ENCODE measurements at regions not wholly inside any gene's neighbourhood (a gene's known extent, or its start where the extent isn't known, plus 50 kb on each side); places are given as distances from the start of the nearest gene placed in this dataset.

- TF ChIP-seq POLR2A (IDR thresholded peaks at IDR 0.05), result no peak
- intact Hi-C loops (cut with DNase I; ENCODE audit: low total_unique reads), result no loop called here
- 91 to 93% methylated on average over 3 of the region's 3 CpGs for WGBS, 2 donors
- H3K4me3 ChIP-seq (ENCODE audit: low read depth, poor library complexity, severe bottlenecking), result no peak overlapping the region
- DNase-seq (ENCODE audit: low spot score in 2 of 2), result no peak
Measured at GRCh38 chr12:93168751-93169150, 209.0 kb upstream of the NUDT4 start.

DNA sequence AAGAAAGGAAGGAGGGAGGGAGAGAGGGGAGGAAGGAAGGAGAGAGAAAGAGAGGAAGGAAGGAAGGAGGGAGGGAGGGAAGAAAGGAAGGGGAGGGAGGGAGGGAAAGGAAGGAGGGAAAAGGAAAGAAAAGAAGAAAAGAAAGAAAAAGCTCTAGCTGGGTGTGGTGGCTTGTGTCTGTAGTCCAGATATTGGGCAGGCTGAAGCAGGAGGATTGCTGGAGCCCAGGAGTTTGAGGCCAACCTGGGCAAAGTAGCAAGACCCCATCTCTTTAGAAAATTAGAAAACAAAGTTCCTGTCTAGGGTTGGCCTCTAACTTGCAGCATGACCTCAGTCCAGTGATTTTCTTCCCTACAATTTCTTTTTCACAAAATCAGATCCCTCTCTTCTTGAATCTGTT lies 208.2 kb upstream of the NUDT4 start:
- intact Hi-C loops (cut with DNase I; ENCODE audit: low total_unique reads), result no loop called here
- no peak overlapping the region for H3K4me3 ChIP-seq (ENCODE audit: low read depth, poor library complexity, severe bottlenecking)
- TF ChIP-seq POLR2A (IDR thresholded peaks at IDR 0.05), result no peak
- TF ChIP-seq, protein P1, sequence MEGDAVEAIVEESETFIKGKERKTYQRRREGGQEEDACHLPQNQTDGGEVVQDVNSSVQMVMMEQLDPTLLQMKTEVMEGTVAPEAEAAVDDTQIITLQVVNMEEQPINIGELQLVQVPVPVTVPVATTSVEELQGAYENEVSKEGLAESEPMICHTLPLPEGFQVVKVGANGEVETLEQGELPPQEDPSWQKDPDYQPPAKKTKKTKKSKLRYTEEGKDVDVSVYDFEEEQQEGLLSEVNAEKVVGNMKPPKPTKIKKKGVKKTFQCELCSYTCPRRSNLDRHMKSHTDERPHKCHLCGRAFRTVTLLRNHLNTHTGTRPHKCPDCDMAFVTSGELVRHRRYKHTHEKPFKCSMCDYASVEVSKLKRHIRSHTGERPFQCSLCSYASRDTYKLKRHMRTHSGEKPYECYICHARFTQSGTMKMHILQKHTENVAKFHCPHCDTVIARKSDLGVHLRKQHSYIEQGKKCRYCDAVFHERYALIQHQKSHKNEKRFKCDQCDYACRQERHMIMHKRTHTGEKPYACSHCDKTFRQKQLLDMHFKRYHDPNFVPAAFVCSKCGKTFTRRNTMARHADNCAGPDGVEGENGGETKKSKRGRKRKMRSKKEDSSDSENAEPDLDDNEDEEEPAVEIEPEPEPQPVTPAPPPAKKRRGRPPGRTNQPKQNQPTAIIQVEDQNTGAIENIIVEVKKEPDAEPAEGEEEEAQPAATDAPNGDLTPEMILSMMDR (IDR thresholded peaks at IDR 0.05), result no peak
- no peak for DNase-seq (ENCODE audit: low spot score in 2 of 2)

DNA sequence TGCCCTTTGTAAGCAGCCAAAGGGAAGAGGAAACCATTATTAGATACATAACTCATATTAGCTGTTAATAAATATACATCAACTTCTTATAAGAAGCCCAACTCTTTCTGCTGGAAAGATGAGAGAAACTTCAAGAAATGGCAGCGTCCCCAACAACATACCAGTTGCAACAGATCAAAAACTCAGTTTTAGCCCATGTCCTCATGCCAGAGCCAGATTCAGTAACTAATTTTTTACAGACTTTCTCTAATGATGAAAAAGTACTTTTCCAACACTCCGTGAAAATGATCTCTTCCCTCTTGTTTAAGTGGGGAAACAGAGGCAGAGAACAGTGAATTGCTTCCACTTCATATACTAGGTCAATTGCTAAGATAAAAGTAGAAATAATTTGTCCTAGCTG lies 206.8 kb upstream of the NUDT4 start:
- H3K4me3 ChIP-seq (ENCODE audit: low read depth, poor library complexity, severe bottlenecking), result no peak overlapping the region
- WGBS, 2 donors, result 62 to 81% methylated on average over 2 of the region's 2 CpGs
- TF ChIP-seq POLR2A (IDR thresholded peaks at IDR 0.05), result no peak
- TF ChIP-seq, protein P1 (IDR thresholded peaks at IDR 0.05), result no peak
- DNase-seq (ENCODE audit: low spot score in 2 of 2), result no peak
- intact Hi-C loops (cut with DNase I; ENCODE audit: low total_unique reads), result no loop called here

DNA sequence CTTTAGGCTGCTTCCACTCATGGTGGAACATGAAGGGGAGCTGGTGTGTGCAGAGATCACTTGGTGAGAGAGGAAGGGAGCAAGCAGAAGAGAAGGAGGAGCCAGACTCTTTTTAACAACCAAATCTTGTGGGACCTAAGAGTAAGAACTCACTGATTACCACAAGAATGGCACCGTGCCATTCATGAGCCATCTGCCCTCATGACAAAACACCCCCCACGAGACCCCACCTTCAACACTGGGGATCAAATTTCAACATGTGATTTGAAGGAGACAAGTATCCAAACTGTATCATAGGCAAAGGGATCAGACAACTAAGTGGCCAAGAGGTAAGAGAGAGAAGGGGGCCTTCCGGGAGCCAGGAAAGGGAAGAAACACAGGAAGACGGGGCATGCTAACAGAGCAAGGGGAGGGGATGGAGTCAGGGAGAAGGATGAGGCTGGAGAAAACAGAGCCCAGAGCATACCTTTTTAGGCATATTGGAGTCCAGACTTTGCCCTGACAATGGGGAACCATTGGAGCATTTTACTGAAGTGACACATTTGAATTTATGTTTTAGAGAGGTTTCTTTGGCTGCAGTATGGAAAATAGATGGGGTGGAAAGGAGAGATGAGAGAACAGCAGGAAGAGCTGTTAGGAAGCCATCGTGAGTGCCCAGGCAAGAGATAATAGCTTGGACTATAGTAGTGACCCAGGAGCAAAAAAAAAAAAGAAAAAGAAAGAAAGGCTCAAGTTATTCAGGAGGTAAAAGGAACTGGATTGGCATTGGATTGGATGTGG lies 204.4 kb upstream of the NUDT4 start:
- intact Hi-C loops (cut with DNase I; ENCODE audit: low total_unique reads), result no loop called here
- WGBS, 2 donors, result 64 to 75% methylated on average over 5 of the region's 5 CpGs
- DNase-seq (ENCODE audit: low spot score in 2 of 2), result no peak
- H3K4me3 ChIP-seq (ENCODE audit: low read depth, poor library complexity, severe bottlenecking), result no peak overlapping the region
- TF ChIP-seq POLR2A (IDR thresholded peaks at IDR 0.05), result no peak
- TF ChIP-seq, protein P1 (IDR thresholded peaks at IDR 0.05), result no peak

GRCh38 chr12:93174048-93174447 lies 203.7 kb upstream of the NUDT4 start:
- TF ChIP-seq, protein P1 (IDR thresholded peaks at IDR 0.05), result no peak
- TF ChIP-seq POLR2A (IDR thresholded peaks at IDR 0.05), result no peak
- WGBS, 2 donors, result 29 to 32% methylated on average over 3 of the region's 3 CpGs
- intact Hi-C loops (cut with DNase I; ENCODE audit: low total_unique reads), result no loop called here
- DNase-seq (ENCODE audit: low spot score in 2 of 2), result no peak
- H3K4me3 ChIP-seq (ENCODE audit: low read depth, poor library complexity, severe bottlenecking), result no peak overlapping the region

GRCh38 chr12:93174473-93174872 lies 203.3 kb upstream of the NUDT4 start:
- no peak for TF ChIP-seq POLR2A (IDR thresholded peaks at IDR 0.05)
- TF ChIP-seq, protein P1 (IDR thresholded peaks at IDR 0.05), result no peak
- 89 to 95% methylated on average over 5 of the region's 5 CpGs for WGBS, 2 donors
- intact Hi-C loops (cut with DNase I; ENCODE audit: low total_unique reads), result no loop called here
- no peak overlapping the region for H3K4me3 ChIP-seq (ENCODE audit: low read depth, poor library complexity, severe bottlenecking)
- DNase-seq (ENCODE audit: low spot score in 2 of 2), result no peak
